ENCODE measurements at regions not wholly inside any gene's neighbourhood (a gene's known extent, or its start where the extent isn't known, plus 50 kb on each side); places are given as distances from the start of the nearest gene placed in this dataset.
A peak's percentile ranks its signal among the peaks of the same experiment; 100 is the strongest.

DNA sequence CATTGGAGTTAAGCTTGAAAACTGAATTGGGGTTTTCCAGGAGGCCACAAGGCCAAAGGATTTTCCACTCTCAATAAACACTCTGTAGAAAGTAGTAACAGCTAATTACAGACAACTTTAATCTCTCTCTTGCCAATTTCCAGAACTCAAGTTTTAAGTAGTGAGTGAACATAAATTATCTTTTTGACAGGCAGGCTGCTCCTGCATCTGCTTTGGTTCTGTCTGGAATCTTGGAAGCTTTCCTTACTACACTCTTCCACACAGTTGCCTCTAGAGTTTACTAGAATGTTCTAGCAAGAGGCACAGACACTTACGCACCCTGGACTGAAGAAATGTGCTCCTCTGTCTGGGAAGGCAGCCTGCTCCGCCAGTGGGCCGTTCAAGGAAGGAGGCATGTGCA lies 90.5 kb upstream of the WAC start:
- Mint-ChIP-seq H3K27ac (no peak overlapping the region), H3K36me3 (ENCODE audit: insufficient read depth) (no peaks in the 10 kb centered on the region), H3K4me1 (ENCODE audit: low read depth) (no peaks in the 10 kb centered on the region), H3K27me3 (no peaks in the 10 kb centered on the region), H3K9me3 (ENCODE audit: low read depth) (no peaks in the 10 kb centered on the region), H3K4me3 (ENCODE audit: low read depth) (no peak overlapping the region)
- no peak for DNase-seq (ENCODE audit: low spot score, unreplicated experiment)
- no peak for TF ChIP-seq CTCF (IDR thresholded peaks at IDR 0.05; ENCODE audit: unreplicated experiment)

GRCh38 chr10:28444031-28444430 lies 88.9 kb upstream of the WAC start:
- Mint-ChIP-seq H3K36me3 (ENCODE audit: insufficient read depth) (no peaks in the 10 kb centered on the region), H3K27ac (peak overlapping the region; percentile 77), H3K9me3 (ENCODE audit: low read depth) (no peaks in the 10 kb centered on the region), H3K27me3 (no peaks in the 10 kb centered on the region), H3K4me1 (ENCODE audit: low read depth) (no peaks in the 10 kb centered on the region), H3K4me3 (ENCODE audit: low read depth) (no peak overlapping the region)
- TF ChIP-seq CTCF (IDR thresholded peaks at IDR 0.05; ENCODE audit: unreplicated experiment), result no peak
- no peak for DNase-seq (ENCODE audit: low spot score, unreplicated experiment)

DNA sequence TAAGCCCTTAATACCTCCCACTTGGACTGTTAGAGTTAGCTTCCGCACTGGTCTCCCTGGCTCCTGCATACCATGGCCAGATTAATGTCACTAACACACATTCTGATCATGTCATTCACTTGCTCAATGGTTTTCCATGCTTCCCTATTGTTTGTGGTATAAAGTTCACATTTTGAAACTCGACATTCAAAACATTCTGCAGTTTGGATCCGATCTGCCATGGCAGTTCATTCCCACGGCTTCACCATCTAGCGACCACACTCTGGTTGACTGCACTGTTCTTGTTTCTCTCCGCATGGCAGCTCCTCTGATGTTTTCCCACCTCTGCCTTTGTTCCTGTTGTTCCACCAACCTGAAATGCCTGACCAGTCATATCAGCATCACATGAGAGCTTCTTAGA lies 87.4 kb upstream of the WAC start:
- Mint-ChIP-seq H3K27me3 (no peaks in the 10 kb centered on the region), H3K4me1 (ENCODE audit: low read depth) (no peaks in the 10 kb centered on the region), H3K4me3 (ENCODE audit: low read depth) (no peak overlapping the region), H3K9me3 (ENCODE audit: low read depth) (no peaks in the 10 kb centered on the region), H3K36me3 (ENCODE audit: insufficient read depth) (no peaks in the 10 kb centered on the region), H3K27ac (no peak overlapping the region)
- TF ChIP-seq CTCF (IDR thresholded peaks at IDR 0.05; ENCODE audit: unreplicated experiment), result no peak
- DNase-seq (ENCODE audit: low spot score, unreplicated experiment), result no peak

DNA sequence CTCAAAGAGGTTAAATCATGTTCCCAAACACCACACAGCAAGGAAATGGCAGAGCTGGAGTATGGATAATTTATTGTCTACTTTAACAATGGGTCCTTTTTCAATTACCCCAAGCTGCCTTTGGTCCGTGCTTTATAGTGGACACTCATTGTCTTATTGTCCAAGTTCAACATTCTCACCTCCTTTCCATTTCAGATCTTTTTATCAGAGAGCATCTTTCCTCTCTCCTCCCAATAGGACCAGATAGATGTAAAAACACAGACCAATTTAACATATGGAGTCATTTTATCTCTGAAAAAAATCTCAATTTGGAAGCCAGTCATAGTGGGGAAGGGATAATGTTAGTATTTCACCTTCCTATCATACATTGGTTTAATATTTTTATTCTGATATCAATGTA lies 83.5 kb upstream of the WAC start:
- DNase-seq (ENCODE audit: low spot score, unreplicated experiment), result no peak
- H3K27ac Mint-ChIP-seq, result no peak overlapping the region
- no peaks in the 10 kb centered on the region for H3K27me3 Mint-ChIP-seq
- H3K4me3 Mint-ChIP-seq (ENCODE audit: low read depth), result no peak overlapping the region
- no peaks in the 10 kb centered on the region for H3K4me1 Mint-ChIP-seq (ENCODE audit: low read depth)
- TF ChIP-seq CTCF (IDR thresholded peaks at IDR 0.05; ENCODE audit: unreplicated experiment), result no peak
- peaks cover 6% of the 10 kb centered on the region for H3K9me3 Mint-ChIP-seq (ENCODE audit: low read depth)
- peaks cover 1% of the 10 kb centered on the region for H3K36me3 Mint-ChIP-seq (ENCODE audit: insufficient read depth)

GRCh38 chr10:28449926-28450325 lies 83.0 kb upstream of the WAC start:
- H3K4me3 Mint-ChIP-seq (ENCODE audit: low read depth), result no peak overlapping the region

More at GRCh38 chr10:28449926-28450325, 83.0 kb upstream of the WAC start:
- H3K36me3 Mint-ChIP-seq (ENCODE audit: insufficient read depth), result peaks cover 1% of the 10 kb centered on the region
- no peaks in the 10 kb centered on the region for H3K27me3 Mint-ChIP-seq
- H3K9me3 Mint-ChIP-seq (ENCODE audit: low read depth), result peaks cover 6% of the 10 kb centered on the region
- no peak overlapping the region for H3K27ac Mint-ChIP-seq
- no peak for DNase-seq (ENCODE audit: low spot score, unreplicated experiment)
- TF ChIP-seq CTCF (IDR thresholded peaks at IDR 0.05; ENCODE audit: unreplicated experiment), result no peak
- no peaks in the 10 kb centered on the region for H3K4me1 Mint-ChIP-seq (ENCODE audit: low read depth)
